ENCODE measurements at regions not wholly inside any gene's neighbourhood (a gene's known extent, or its start where the extent isn't known, plus 50 kb on each side); places are given as distances from the start of the nearest gene placed in this dataset.
A peak's percentile ranks its signal among the peaks of the same experiment; 100 is the strongest.

GRCh38 chr1:22258698-22259097 is 115.8 kb upstream of the WNT4 start:
- Mint-ChIP-seq H3K27ac (ENCODE audit: unreplicated experiment) (no peak overlapping the region), H3K4me3 (ENCODE audit: unreplicated experiment) (no peak overlapping the region), H3K36me3 (ENCODE audit: low read depth, unreplicated experiment) (peaks cover 4% of the 10 kb centered on the region)

GRCh38 chr1:22259551-22260282 is 116.8 kb upstream of the WNT4 start:
- Mint-ChIP-seq H3K9me3 (ENCODE audit: unreplicated experiment) (no peaks in the 10 kb centered on the region), H3K4me3 (ENCODE audit: unreplicated experiment) (no peak overlapping the region), H3K27ac (ENCODE audit: unreplicated experiment) (no peak overlapping the region), H3K4me1 (ENCODE audit: unreplicated experiment) (peaks cover 14% of the 10 kb centered on the region), H3K36me3 (ENCODE audit: low read depth, unreplicated experiment) (peaks cover 4% of the 10 kb centered on the region), H3K27me3 (ENCODE audit: unreplicated experiment) (peaks cover 5% of the 10 kb centered on the region)
- TF ChIP-seq CTCF (IDR thresholded peaks at IDR 0.05; ENCODE audit: unreplicated experiment), result no peak
- no peak for DNase-seq (ENCODE audit: low spot score)

More at GRCh38 chr1:22258698-22259097, 115.8 kb upstream of the WNT4 start:
- no peaks in the 10 kb centered on the region for H3K9me3 Mint-ChIP-seq (ENCODE audit: unreplicated experiment)
- no peak for DNase-seq (ENCODE audit: low spot score)
- TF ChIP-seq CTCF (IDR thresholded peaks at IDR 0.05; ENCODE audit: unreplicated experiment), result no peak
- peaks cover 11% of the 10 kb centered on the region for H3K4me1 Mint-ChIP-seq (ENCODE audit: unreplicated experiment)
- H3K27me3 Mint-ChIP-seq (ENCODE audit: unreplicated experiment), result peaks cover 5% of the 10 kb centered on the region

GRCh38 chr1:22260860-22261432 is 118.0 kb upstream of the WNT4 start:
- peaks cover 4% of the 10 kb centered on the region for H3K36me3 Mint-ChIP-seq (ENCODE audit: low read depth, unreplicated experiment)
- peak overlapping the region; percentile 19 for H3K27ac Mint-ChIP-seq (ENCODE audit: unreplicated experiment)
- peak overlapping the region; percentile 17 for H3K4me3 Mint-ChIP-seq (ENCODE audit: unreplicated experiment)
- TF ChIP-seq CTCF (IDR thresholded peaks at IDR 0.05; ENCODE audit: unreplicated experiment), result no peak
- no peaks in the 10 kb centered on the region for H3K9me3 Mint-ChIP-seq (ENCODE audit: unreplicated experiment)
- DNase-seq (ENCODE audit: low spot score), result no peak
- H3K27me3 Mint-ChIP-seq (ENCODE audit: unreplicated experiment), result peaks cover 10% of the 10 kb centered on the region
- peaks cover 20% of the 10 kb centered on the region for H3K4me1 Mint-ChIP-seq (ENCODE audit: unreplicated experiment)

- Mint-ChIP-seq H3K4me3 (ENCODE audit: unreplicated experiment) (no peak overlapping the region), H3K9me3 (ENCODE audit: unreplicated experiment) (no peaks in the 10 kb centered on the region), H3K27me3 (ENCODE audit: unreplicated experiment) (peaks cover 8% of the 10 kb centered on the region), H3K36me3 (ENCODE audit: low read depth, unreplicated experiment) (peaks cover 4% of the 10 kb centered on the region), H3K27ac (ENCODE audit: unreplicated experiment) (no peak overlapping the region), H3K4me1 (ENCODE audit: unreplicated experiment) (peaks cover 20% of the 10 kb centered on the region)
- no peak for DNase-seq (ENCODE audit: low spot score)
- TF ChIP-seq CTCF (IDR thresholded peaks at IDR 0.05; ENCODE audit: unreplicated experiment), result no peak
Observed at GRCh38 chr1:22261580-22261979, 118.7 kb upstream of the WNT4 start.

- no peak overlapping the region for H3K4me3 Mint-ChIP-seq (ENCODE audit: unreplicated experiment)
- peaks cover 8% of the 10 kb centered on the region for H3K27me3 Mint-ChIP-seq (ENCODE audit: unreplicated experiment)
- H3K9me3 Mint-ChIP-seq (ENCODE audit: unreplicated experiment), result no peaks in the 10 kb centered on the region
- DNase-seq (ENCODE audit: low spot score), result peak; percentile 38
- TF ChIP-seq CTCF (IDR thresholded peaks at IDR 0.05; ENCODE audit: unreplicated experiment), result no peak
- peaks cover 20% of the 10 kb centered on the region for H3K4me1 Mint-ChIP-seq (ENCODE audit: unreplicated experiment)
- H3K36me3 Mint-ChIP-seq (ENCODE audit: low read depth, unreplicated experiment), result peaks cover 4% of the 10 kb centered on the region
- no peak overlapping the region for H3K27ac Mint-ChIP-seq (ENCODE audit: unreplicated experiment)
Observed at GRCh38 chr1:22262583-22262982, 119.7 kb upstream of the WNT4 start.

All from endothelial cell (in vitro differentiated cells).